Vagina (tissue), 2 donors: ENCODE measurements at regions not wholly inside any gene's neighbourhood (a gene's known extent, or its start where the extent isn't known, plus 50 kb on each side); places are given as distances from the start of the nearest gene placed in this dataset.
"Not testable (repeated sequence)": the region's sequence is repeated elsewhere in the genome, so short reads cannot be mapped to it uniquely, and the experiment has no call there.

Experiments
- DNase-seq, 2 donors: peaks; one replicate each; pipeline ENCODE4 v3.0.0-alpha.2; 2017; ENCODE audit errors: extremely low spot score in 2 of 2
- H3K27ac ChIP-seq: fragments of 200-600 bp; sonication (generic); one replicate; pipeline ENCODE4 v1.5.1; 2019
- H3K27me3 ChIP-seq: fragments of 200-600 bp; sonication (generic); one replicate; pipeline ENCODE4 v1.5.1; 2019
- H3K36me3 ChIP-seq, 2 donors: fragments of 200-600 bp; sonication (generic); one replicate each; pipeline ENCODE4 v1.5.1; 2017 to 2019
- H3K4me1 ChIP-seq: fragments of 200-600 bp; sonication (generic); one replicate; pipeline ENCODE4 v1.5.1; 2019
- H3K4me3 ChIP-seq, 2 donors: fragments of 200-600 bp; sonication (generic); 1 replicate in 1 of 2; 2 replicates in 1 of 2; pipeline ENCODE4 v1.5.1; 2016 to 2019
- H3K9me3 ChIP-seq: fragments of 200-600 bp; sonication (generic); one replicate; pipeline ENCODE4 v1.5.1; 2019
- POLR2A ChIP-seq, 2 donors: fragments of 450-650 bp; IDR thresholded peaks; one replicate each; pipeline ENCODE4 v1.6.1; 2017; ENCODE audit warnings: antibody characterized with exemption in 2 of 2, mild to moderate bottlenecking in 2 of 2, moderate library complexity in 2 of 2
- POLR2AphosphoS5 ChIP-seq, 2 donors: sonication (generic); formaldehyde crosslinking; IDR thresholded peaks; one replicate each; pipeline ENCODE4 v1.9.0; 2017; ENCODE audit warnings: antibody characterized with exemption in 2 of 2, mild to moderate bottlenecking in 2 of 2, low read depth in 1 of 2; ENCODE audit not compliant: insufficient read depth in 1 of 2
- intact Hi-C: fragments of 100-400 bp; cut with DNase I; formaldehyde crosslinking; loops from one replicate; pipeline ENCODE4 v1.15.1; 2023
- TF ChIP-seq, protein P1 (sequence below), 3 experiments: fragments of 450-650 bp in 2 of 3; fragments of 200-600 bp in 1 of 3; sonication (generic) in 1 of 3; IDR thresholded peaks; one replicate each; pipeline ENCODE4 v1.5.1; 2017 to 2019; ENCODE audit warnings: antibody characterized with exemption in 3 of 3, mild to moderate bottlenecking in 2 of 3, moderate library complexity in 2 of 3

DNA sequence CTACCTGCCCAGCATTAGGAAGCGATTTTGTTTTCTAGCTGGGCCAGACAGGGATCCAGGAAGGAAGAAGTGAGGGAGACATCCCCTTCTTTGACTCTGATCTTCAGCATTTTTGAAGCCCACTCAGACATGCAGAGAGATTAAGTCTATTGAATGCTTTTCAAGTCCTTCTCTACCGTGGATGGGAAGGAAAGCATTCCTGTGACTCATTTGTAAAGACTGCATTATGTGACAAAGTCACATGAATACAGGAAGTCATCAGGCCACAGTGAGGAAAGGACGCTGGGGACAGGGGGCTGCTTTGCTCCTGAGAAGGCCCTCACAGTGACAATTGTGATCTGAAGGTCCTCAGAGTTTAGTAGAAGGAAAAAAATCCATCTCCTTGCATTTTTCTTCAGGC lies 67.4 kb upstream of the GBA3 start:
- no peak for DNase-seq
- Histone ChIP-seq H3K27ac (no peak overlapping the region), H3K9me3 (no peaks in the 10 kb centered on the region), H3K27me3 (no peaks in the 10 kb centered on the region), H3K4me1 (no peaks in the 10 kb centered on the region), H3K36me3 (no peaks in the 10 kb centered on the region), H3K4me3 (no peak overlapping the region)
- TF ChIP-seq, protein P1, sequence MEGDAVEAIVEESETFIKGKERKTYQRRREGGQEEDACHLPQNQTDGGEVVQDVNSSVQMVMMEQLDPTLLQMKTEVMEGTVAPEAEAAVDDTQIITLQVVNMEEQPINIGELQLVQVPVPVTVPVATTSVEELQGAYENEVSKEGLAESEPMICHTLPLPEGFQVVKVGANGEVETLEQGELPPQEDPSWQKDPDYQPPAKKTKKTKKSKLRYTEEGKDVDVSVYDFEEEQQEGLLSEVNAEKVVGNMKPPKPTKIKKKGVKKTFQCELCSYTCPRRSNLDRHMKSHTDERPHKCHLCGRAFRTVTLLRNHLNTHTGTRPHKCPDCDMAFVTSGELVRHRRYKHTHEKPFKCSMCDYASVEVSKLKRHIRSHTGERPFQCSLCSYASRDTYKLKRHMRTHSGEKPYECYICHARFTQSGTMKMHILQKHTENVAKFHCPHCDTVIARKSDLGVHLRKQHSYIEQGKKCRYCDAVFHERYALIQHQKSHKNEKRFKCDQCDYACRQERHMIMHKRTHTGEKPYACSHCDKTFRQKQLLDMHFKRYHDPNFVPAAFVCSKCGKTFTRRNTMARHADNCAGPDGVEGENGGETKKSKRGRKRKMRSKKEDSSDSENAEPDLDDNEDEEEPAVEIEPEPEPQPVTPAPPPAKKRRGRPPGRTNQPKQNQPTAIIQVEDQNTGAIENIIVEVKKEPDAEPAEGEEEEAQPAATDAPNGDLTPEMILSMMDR (IDR thresholded peaks at IDR 0.05) = no peak
- TF ChIP-seq POLR2AphosphoS5 (IDR thresholded peaks at IDR 0.05; ENCODE audit: insufficient read depth in 1 of 2, low read depth in 1 of 2) = no peak
- no peak for TF ChIP-seq POLR2A (IDR thresholded peaks at IDR 0.05)
- intact Hi-C loops = no loop called here

DNA sequence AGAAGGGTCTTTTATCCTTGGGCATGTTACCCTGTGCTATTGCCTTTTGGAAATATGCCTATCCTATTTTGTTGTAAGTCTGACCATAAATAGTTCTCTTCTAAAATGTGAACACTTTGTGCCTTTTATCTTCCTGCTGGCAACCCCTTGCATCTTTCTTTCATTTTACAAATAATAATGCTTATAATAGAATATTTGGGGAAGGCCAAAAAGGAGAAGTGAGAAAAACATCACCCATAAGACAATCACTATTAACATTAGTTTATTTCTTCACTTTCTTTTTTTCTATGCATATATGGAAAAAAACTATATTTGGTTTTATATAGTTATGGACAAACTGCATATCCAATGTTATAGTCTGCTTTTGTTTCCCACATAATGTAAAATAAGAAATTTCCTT lies 64.9 kb upstream of the GBA3 start:
- H3K27me3 ChIP-seq, H3K4me1 ChIP-seq, DNase-seq, H3K36me3 ChIP-seq, H3K27ac ChIP-seq, intact Hi-C loops, H3K9me3 ChIP-seq, H3K4me3 ChIP-seq: not testable (repeated sequence)

DNA sequence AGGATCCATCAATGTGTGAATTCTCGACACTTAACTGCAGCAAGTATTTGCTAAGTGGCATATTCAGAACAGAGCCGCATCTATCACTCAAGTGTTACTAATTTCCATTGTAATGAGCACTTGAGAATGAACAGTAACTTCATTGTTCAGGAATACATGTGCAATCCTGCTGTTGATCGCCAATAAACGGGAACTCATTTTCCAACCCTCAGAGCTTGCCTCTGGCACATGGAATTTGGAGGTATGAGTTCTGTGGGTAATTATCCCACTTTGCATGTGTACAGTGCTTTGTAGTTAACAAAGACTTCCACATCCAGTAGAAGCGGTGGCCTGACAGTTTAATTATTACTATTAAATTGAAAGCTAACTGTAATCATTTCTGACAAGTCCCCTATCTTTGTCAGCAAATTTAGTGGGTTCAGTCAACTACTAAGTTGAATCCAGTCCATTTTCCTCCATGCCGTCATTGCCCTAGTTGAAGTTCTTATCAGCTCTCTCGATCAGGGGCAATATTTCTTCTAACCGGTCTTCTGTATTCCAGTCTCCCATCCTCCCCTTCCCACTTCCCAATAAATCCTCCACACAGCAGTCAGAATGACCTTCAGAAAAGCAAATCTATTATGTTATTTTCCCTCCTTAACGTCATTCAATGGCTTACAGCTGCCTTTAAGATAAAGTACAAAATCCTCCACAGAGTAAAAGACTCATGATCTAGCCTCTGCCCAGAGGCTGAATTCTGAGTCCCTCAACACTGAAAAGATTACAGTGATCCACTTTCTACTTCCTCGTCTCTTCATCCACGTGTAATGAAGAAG lies 62.4 kb upstream of the GBA3 start:
- H3K27me3 ChIP-seq, intact Hi-C loops, H3K4me3 ChIP-seq, H3K4me1 ChIP-seq, H3K27ac ChIP-seq, H3K36me3 ChIP-seq, H3K9me3 ChIP-seq, DNase-seq: not testable (repeated sequence)

DNA sequence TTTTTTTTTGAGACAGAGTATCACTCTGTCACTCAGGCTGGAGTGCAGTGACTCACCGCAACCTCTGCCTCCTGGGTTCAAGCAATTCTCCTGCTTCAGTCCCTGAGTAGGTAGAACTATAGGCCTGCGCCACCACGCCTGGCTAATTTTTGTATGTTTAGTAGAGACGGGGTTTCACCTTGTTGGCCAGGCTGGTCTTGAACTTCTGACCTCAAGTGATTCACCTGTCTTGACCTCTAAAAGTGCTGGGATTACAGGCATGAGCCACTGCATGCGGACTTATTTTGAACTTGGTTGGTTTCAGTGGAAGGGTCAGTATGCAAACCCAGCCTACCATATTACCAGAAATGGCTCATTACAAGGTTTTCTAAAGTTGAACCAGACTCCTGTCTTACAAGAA lies 61.6 kb upstream of the GBA3 start:
- DNase-seq, intact Hi-C loops, H3K36me3 ChIP-seq, H3K4me3 ChIP-seq, H3K9me3 ChIP-seq, H3K27ac ChIP-seq, H3K4me1 ChIP-seq, H3K27me3 ChIP-seq: not testable (repeated sequence)

DNA sequence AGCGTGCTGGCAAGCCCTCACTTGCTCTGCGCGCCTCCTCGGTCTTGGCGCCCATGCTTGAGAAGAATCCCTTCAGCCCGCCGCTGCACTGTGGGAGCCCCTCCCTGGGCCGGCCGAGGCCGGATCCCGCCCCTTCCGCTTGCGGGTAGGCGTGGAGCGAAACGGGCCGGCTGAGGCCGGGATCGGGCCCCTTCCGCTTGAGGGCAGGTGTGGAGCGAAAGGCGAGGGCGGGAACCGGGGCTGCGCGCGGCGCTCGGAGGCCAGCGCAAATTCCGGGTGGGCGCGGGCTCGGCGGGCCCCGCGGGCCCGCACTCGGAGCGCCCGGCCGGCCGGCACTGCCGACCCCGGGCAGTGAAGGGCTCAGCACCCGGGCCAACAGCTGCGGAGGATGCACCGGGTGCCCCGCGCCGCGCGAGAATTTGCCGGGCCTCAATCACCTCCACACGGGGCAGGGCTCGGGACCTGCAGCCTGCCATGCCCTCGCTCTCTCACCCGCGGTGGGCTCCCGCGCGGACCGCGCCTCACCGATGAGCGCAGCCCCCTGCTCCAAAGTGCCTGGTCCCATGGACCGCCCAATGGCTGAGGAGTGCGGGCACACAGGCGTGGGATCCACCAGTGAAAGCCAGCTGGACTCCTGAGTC lies 58.1 kb upstream of the GBA3 start:
- TF ChIP-seq, protein P1 (IDR thresholded peaks at IDR 0.05) = no peak
- TF ChIP-seq POLR2A (IDR thresholded peaks at IDR 0.05) (no peak), POLR2AphosphoS5 (IDR thresholded peaks at IDR 0.05; ENCODE audit: insufficient read depth in 1 of 2, low read depth in 1 of 2) (no peak)
- H3K27ac ChIP-seq = no peak overlapping the region
- intact Hi-C loops = no loop called here
- no peaks in the 10 kb centered on the region for H3K36me3 ChIP-seq
- DNase-seq = no peak
- H3K9me3 ChIP-seq = no peaks in the 10 kb centered on the region
- no peaks in the 10 kb centered on the region for H3K4me1 ChIP-seq
- no peak overlapping the region for H3K4me3 ChIP-seq
- H3K27me3 ChIP-seq = no peaks in the 10 kb centered on the region

DNA sequence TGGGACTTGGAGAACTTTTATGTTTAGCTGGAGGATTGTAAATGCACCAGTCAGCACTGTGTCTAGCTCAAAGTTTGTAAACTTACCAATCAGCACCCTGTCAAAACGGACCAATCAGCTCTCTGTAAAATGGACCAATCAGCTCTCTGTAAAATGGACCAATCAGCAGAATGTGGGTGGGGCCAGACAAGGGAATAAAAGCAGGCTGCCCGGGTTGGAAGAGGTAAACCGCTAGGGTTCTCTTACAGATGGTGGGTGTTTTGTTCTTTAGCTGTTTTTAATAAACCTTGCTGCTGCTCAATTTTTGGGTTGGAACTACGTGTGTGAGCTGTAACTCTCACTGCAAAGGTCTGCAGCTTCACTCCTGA lies 57.6 kb upstream of the GBA3 start:
- H3K27ac ChIP-seq, intact Hi-C loops, DNase-seq, H3K9me3 ChIP-seq, H3K4me3 ChIP-seq, H3K27me3 ChIP-seq, H3K36me3 ChIP-seq, H3K4me1 ChIP-seq: not testable (repeated sequence)

DNA sequence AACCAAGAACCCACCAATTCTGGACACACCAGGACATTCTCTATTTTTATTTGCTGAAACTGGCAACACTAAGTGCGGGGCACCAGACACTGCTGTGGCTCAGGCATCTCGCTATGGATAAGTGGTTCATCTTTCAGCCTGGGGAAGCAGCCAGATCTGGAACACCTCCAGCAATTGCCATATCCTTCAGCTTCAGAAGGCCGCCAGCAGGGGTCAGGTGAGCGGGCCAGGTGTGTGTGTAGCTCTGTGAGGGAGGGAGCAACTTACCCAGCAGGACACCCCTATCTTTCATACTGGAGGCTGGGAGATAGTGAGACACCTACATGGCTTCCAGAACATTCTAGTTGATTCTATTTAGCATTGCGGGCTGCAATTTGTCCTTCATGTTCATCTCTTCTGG lies 57.0 kb upstream of the GBA3 start:
- no peak for TF ChIP-seq POLR2AphosphoS5 (IDR thresholded peaks at IDR 0.05; ENCODE audit: insufficient read depth in 1 of 2, low read depth in 1 of 2)
- TF ChIP-seq, protein P1 (IDR thresholded peaks at IDR 0.05) = no peak
- no peak for TF ChIP-seq POLR2A (IDR thresholded peaks at IDR 0.05)
- intact Hi-C loops = no loop called here
- H3K9me3 ChIP-seq = no peaks in the 10 kb centered on the region
- H3K4me3 ChIP-seq = no peak overlapping the region
- no peak overlapping the region for H3K27ac ChIP-seq
- no peaks in the 10 kb centered on the region for H3K36me3 ChIP-seq
- DNase-seq = no peak
- no peaks in the 10 kb centered on the region for H3K27me3 ChIP-seq
- no peaks in the 10 kb centered on the region for H3K4me1 ChIP-seq
